ENCODE measurements at regions not wholly inside any gene's neighbourhood (a gene's known extent, or its start where the extent isn't known, plus 50 kb on each side); places are given as distances from the start of the nearest gene placed in this dataset.

GRCh38 chr16:65222536-65222935 lies 100.7 kb upstream of the CDH11 start:
- Histone ChIP-seq H3K23me2 (ENCODE audit: low read depth, low read length) (no peaks in the 10 kb centered on the region), H3K4me3 (ENCODE audit: extremely low read depth in 1 of 4, insufficient read depth in 2 of 4, low read depth in 3 of 4, low read length in 4 of 4) (no peak overlapping the region), H4K8ac (ENCODE audit: extremely low read depth, insufficient read depth, low read length) (no peak overlapping the region), H3K4me2 (ENCODE audit: insufficient read depth in 1 of 2, low read depth in 2 of 2, low read length in 2 of 2) (no peak overlapping the region), H3K36me3 (ENCODE audit: control insufficient read depth in 2 of 4, insufficient read depth in 4 of 4, low read length in 3 of 4) (peaks cover 0 to 4% (median 3%) of the 10 kb centered on the region in 4 experiments; a peak in 5 of 8 replicates), H2AFZ (ENCODE audit: low read length) (no peak overlapping the region), H2BK15ac (ENCODE audit: low read length) (no peak overlapping the region), H2BK12ac (ENCODE audit: low read depth, low read length) (no peak overlapping the region), H3K79me1 (ENCODE audit: low read depth, low read length) (no peaks in the 10 kb centered on the region), H3K27ac (ENCODE audit: low read depth, low read length) (no peak overlapping the region), H3K18ac (ENCODE audit: extremely low read depth, low read length) (no peak overlapping the region), H3K79me2 (ENCODE audit: control insufficient read depth in 1 of 2, insufficient read depth in 2 of 2, low read length in 2 of 2) (no peaks in the 10 kb centered on the region), H3K4me1 (replicated peaks in 1 of 4; ENCODE audit: control insufficient read depth in 3 of 4, insufficient read depth in 4 of 4, low read length in 3 of 4) (peaks cover 0 to 9% (median 3%) of the 10 kb centered on the region in 4 experiments; a peak in 2 of 7 replicates), H3K23ac (ENCODE audit: insufficient read length) (no peak overlapping the region), H4K91ac (replicated peaks; ENCODE audit: insufficient read length, low read length) (no peak overlapping the region), H3K56ac (replicated peaks; ENCODE audit: insufficient read length, low read depth, low read length) (no peak overlapping the region), H4K20me1 (replicated peaks in 1 of 2; ENCODE audit: control insufficient read depth in 1 of 2, insufficient read depth in 2 of 2, low read length in 2 of 2) (peaks cover 0 to 3% of the 10 kb centered on the region in 2 experiments), H3K27me3 (replicated peaks in 1 of 4; ENCODE audit: control insufficient read depth in 3 of 4, extremely low read depth in 1 of 4, insufficient read depth in 3 of 4, low read length in 3 of 4) (no peaks in the 10 kb centered on the region; a peak in 2 of 7 replicates), H2BK20ac (ENCODE audit: low read length) (no peak overlapping the region), H3K4ac (replicated peaks; ENCODE audit: insufficient read length, low read depth, low read length) (no peak overlapping the region), H3K9me3 (ENCODE audit: insufficient read depth in 2 of 2, low read depth in 1 of 2, low read length in 1 of 2) (no peaks in the 10 kb centered on the region), H3K9ac (replicated peaks in 1 of 4; ENCODE audit: extremely low read depth in 1 of 4, low read depth in 3 of 4, low read length in 3 of 4) (no peak overlapping the region), H2BK120ac (replicated peaks; ENCODE audit: low read depth, low read length) (no peak overlapping the region), H2BK5ac (ENCODE audit: low read depth, low read length) (no peak overlapping the region), H2AK5ac (ENCODE audit: low read depth, low read length) (no peak overlapping the region), H3K14ac (ENCODE audit: insufficient read length) (no peak overlapping the region), H4K5ac (ENCODE audit: insufficient read length, low read depth, low read length) (no peak overlapping the region)
- WGBS, 2 experiments (ENCODE audit: extremely low coverage in 1 of 2, insufficient coverage in 1 of 2, insufficient read length in 1 of 2, insufficient replicate concordance in 2 of 2, low coverage in 1 of 2, low lambda C conversion rate in 2 of 2, missing lambda C conversion rate in 1 of 2): 89% methylated on average over 6 of the region's 6 CpGs; no CpG with 5 or more reads in 1 of the 2 experiments
- no peak for FAIRE-seq
- no peak for DNase-seq (ENCODE audit: low read depth in 1 of 2, low spot score in 2 of 2)
- CTCF ChIA-PET (ENCODE audit: partially characterized antibody): interaction anchor here (1.0 kb wide), 1 partner anchor 103 kb away, joined by 4 read pairs; no protein-coding TSS in a partner anchor
- POLR2A ChIA-PET (ENCODE audit: partially characterized antibody): interaction anchor here (0.7 to 5.4 kb wide), 5 partner anchors 10 to 100 kb away, joined by 3 to 40 read pairs (median 3); partner anchors contain the start of gene CDH11
- TF ChIP-seq FOSL1 (IDR thresholded peaks at IDR 0.05; ENCODE audit: insufficient read depth, low read depth, low read length): no peak
- no peak for TF ChIP-seq KDM4A (IDR thresholded peaks at IDR 0.05; ENCODE audit: low read depth, low read length, severe bottlenecking)
- no peak for TF ChIP-seq EZH2 (IDR thresholded peaks at IDR 0.05; ENCODE audit: low read depth, low read length, severe bottlenecking)
- no peak for TF ChIP-seq BCL11A (IDR thresholded peaks at IDR 0.05; ENCODE audit: low read depth in 2 of 2, low read length in 2 of 2)
- TF ChIP-seq MAFK (IDR thresholded peaks at IDR 0.05; ENCODE audit: low read depth, low read length): no peak
- no peak for TF ChIP-seq RXRA (IDR thresholded peaks at IDR 0.05; ENCODE audit: insufficient read depth, low read depth, low read length)
- no peak for TF ChIP-seq EP300 (IDR thresholded peaks at IDR 0.05; ENCODE audit: borderline replicate concordance in 1 of 2, low read depth in 2 of 2, low read length in 2 of 2)
- TF ChIP-seq POLR2A (IDR thresholded peaks at IDR 0.05; ENCODE audit: control extremely low read depth in 1 of 2, low read depth in 2 of 2, low read length in 2 of 2): no peak
- TF ChIP-seq CTBP2 (IDR thresholded peaks at IDR 0.05; ENCODE audit: borderline replicate concordance, insufficient read depth, insufficient read length, low read length): no peak
- no peak for TF ChIP-seq ATF3 (IDR thresholded peaks at IDR 0.05; ENCODE audit: insufficient read depth, low read depth, low read length)
- TF ChIP-seq RNF2 (IDR thresholded peaks at IDR 0.05; ENCODE audit: borderline replicate concordance, low read depth, low read length, missing control alignments, poor library complexity, severe bottlenecking): no peak
- TF ChIP-seq POU5F1 (IDR thresholded peaks at IDR 0.05; ENCODE audit: low read depth, low read length): no peak

Data from H1 (cell line).